ENCODE measurements at regions not wholly inside any gene's neighbourhood (a gene's known extent, or its start where the extent isn't known, plus 50 kb on each side); places are given as distances from the start of the nearest gene placed in this dataset.

- TF ChIP-seq CTCF (IDR thresholded peaks at IDR 0.05; ENCODE audit: poor library complexity) (no peak), EZH2phosphoT487 (IDR thresholded peaks at IDR 0.05; ENCODE audit: low read depth, severe bottlenecking, unreplicated experiment) (no peak)
Observed at GRCh38 chr2:151171186-151171585, 90.5 kb downstream of the RBM43 start.
